Fibroblast of peridontal ligament (primary cell): ENCODE measurements at regions not wholly inside any gene's neighbourhood (a gene's known extent, or its start where the extent isn't known, plus 50 kb on each side); places are given as distances from the start of the nearest gene placed in this dataset.
"Not testable (repeated sequence)": the region's sequence is repeated elsewhere in the genome, so short reads cannot be mapped to it uniquely, and the experiment has no call there.

Source experiments
- DNase-seq: peaks from one replicate; pipeline ENCODE4 v3.0.0-alpha.2; 2010; ENCODE audit errors: extremely low read depth

- DNase-seq: no peak
These were observed 110.8 kb upstream of the GREM2 start for GRCh38 chr1:240722788-240723187.

GRCh38 chr1:240720976-240721375, 109.0 kb upstream of the GREM2 start:
- DNase-seq: peak; percentile 32

- DNase-seq: peak; percentile 74
These were observed 108.2 kb upstream of the GREM2 start for GRCh38 chr1:240719953-240720700.

GRCh38 chr1:240716538-240716937, 104.6 kb upstream of the GREM2 start:
- not testable (repeated sequence) for DNase-seq

- DNase-seq: no peak
These were observed 102.8 kb upstream of the GREM2 start for GRCh38 chr1:240714568-240715292.

- DNase-seq: peak; percentile 94
These were observed 100.2 kb upstream of the GREM2 start for GRCh38 chr1:240712014-240712731.

- no peak for DNase-seq
These were observed 99.1 kb upstream of the GREM2 start for GRCh38 chr1:240711020-240711419.

GRCh38 chr1:240709676-240710075, 97.7 kb upstream of the GREM2 start:
- peak; percentile 52 for DNase-seq

GRCh38 chr1:240706150-240706935, 94.4 kb upstream of the GREM2 start:
- DNase-seq: peak; percentile 95

- DNase-seq: peak; percentile 93
These were observed 93.6 kb upstream of the GREM2 start for GRCh38 chr1:240705579-240705978.

GRCh38 chr1:240701412-240701811, 89.5 kb upstream of the GREM2 start:
- DNase-seq: peak; percentile 97

- no peak for DNase-seq
These were observed 83.5 kb upstream of the GREM2 start for GRCh38 chr1:240695416-240695815.

- no peak for DNase-seq
These were observed 81.9 kb upstream of the GREM2 start for GRCh38 chr1:240693844-240694243.

- DNase-seq: no peak
These were observed 81.1 kb upstream of the GREM2 start for GRCh38 chr1:240693036-240693435.

- DNase-seq: peak; percentile 85
These were observed 80.2 kb upstream of the GREM2 start for GRCh38 chr1:240691909-240692705.

GRCh38 chr1:240691501-240691900, 79.5 kb upstream of the GREM2 start:
- no peak for DNase-seq

- no peak for DNase-seq
These were observed 75.9 kb upstream of the GREM2 start for GRCh38 chr1:240687820-240688219.

GRCh38 chr1:240683576-240683975, 71.6 kb upstream of the GREM2 start:
- peak; percentile 93 for DNase-seq

- DNase-seq: no peak
These were observed 70.9 kb upstream of the GREM2 start for GRCh38 chr1:240682859-240683242.

GRCh38 chr1:240682166-240682858, 70.4 kb upstream of the GREM2 start:
- DNase-seq: no peak
